Ishikawa (cell line): ENCODE measurements at regions not wholly inside any gene's neighbourhood (a gene's known extent, or its start where the extent isn't known, plus 50 kb on each side); places are given as distances from the start of the nearest gene placed in this dataset.

Experiments used
- CEBPB ChIP-seq: IDR thresholded peaks from 2 replicates; pipeline ENCODE4 v1.6.1; 2012
- CREB1 ChIP-seq: IDR thresholded peaks from 2 replicates; pipeline ENCODE4 v1.6.1; 2012; ENCODE audit warnings: low read depth
- EGR1 ChIP-seq: IDR thresholded peaks from 2 replicates; pipeline ENCODE4 v1.6.1; 2012
- EP300 ChIP-seq: IDR thresholded peaks from 2 replicates; pipeline ENCODE4 v1.6.1; 2012; ENCODE audit warnings: borderline replicate concordance
- FOXM1 ChIP-seq: IDR thresholded peaks from 2 replicates; pipeline ENCODE4 v1.6.1; 2012; ENCODE audit warnings: low read depth, borderline replicate concordance
- MAX ChIP-seq: IDR thresholded peaks from 2 replicates; pipeline ENCODE4 v1.6.1; 2012
- NFIC ChIP-seq: IDR thresholded peaks from 2 replicates; pipeline ENCODE4 v1.6.1; 2012
- RAD21 ChIP-seq: IDR thresholded peaks from 2 replicates; pipeline ENCODE4 v1.6.1; 2012; ENCODE audit warnings: low read depth
- REST ChIP-seq: IDR thresholded peaks from 2 replicates; pipeline ENCODE4 v1.6.1; 2012; ENCODE audit warnings: low read depth, mild to moderate bottlenecking
- TAF1 ChIP-seq: IDR thresholded peaks from 2 replicates; pipeline ENCODE4 v1.6.1; 2012; ENCODE audit warnings: low read depth, mild to moderate bottlenecking
- TCF12 ChIP-seq: IDR thresholded peaks from 2 replicates; pipeline ENCODE4 v1.6.1; 2012; ENCODE audit warnings: low read depth
- TEAD4 ChIP-seq: IDR thresholded peaks from 2 replicates; pipeline ENCODE4 v1.6.1; 2012
- USF1 ChIP-seq: IDR thresholded peaks from 2 replicates; pipeline ENCODE4 v1.6.1; 2012
- YY1 ChIP-seq: IDR thresholded peaks from 2 replicates; pipeline ENCODE4 v1.6.1; 2012; ENCODE audit warnings: low read depth
- ZBTB7A ChIP-seq: IDR thresholded peaks from 2 replicates; pipeline ENCODE4 v1.6.1; 2012; ENCODE audit warnings: low read depth

- no peak for TF ChIP-seq RAD21
- TF ChIP-seq TAF1 = no peak
- no peak for TF ChIP-seq USF1
- TF ChIP-seq MAX = no peak
- TF ChIP-seq ZBTB7A = no peak
Measured at GRCh38 chr2:35938838-35939237, 416.7 kb upstream of the CRIM1 start.

DNA sequence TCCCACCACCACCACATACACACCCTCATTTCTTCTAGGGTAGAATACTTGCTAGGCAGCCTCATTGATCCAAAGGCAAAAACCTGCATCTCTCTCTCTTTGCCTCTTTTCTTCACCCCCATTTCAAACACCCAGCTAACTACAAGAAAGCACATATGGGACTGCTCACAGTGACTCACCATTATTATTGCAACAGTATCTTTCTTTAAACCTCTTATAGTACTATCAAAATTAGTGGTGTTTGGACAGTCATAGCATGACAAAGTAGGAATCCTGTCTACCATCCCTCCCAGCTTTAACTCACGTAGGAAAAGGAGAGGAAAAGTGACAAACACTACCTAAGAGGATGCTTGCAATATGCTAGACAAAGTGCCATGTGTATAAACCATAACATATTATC, 422.5 kb upstream of the CRIM1 start:
- no peak for TF ChIP-seq NFIC
- TF ChIP-seq TCF12 = no peak
- TF ChIP-seq REST = no peak
- no peak for TF ChIP-seq EGR1
- TF ChIP-seq FOXM1 = no peak
- no peak for TF ChIP-seq TAF1

DNA sequence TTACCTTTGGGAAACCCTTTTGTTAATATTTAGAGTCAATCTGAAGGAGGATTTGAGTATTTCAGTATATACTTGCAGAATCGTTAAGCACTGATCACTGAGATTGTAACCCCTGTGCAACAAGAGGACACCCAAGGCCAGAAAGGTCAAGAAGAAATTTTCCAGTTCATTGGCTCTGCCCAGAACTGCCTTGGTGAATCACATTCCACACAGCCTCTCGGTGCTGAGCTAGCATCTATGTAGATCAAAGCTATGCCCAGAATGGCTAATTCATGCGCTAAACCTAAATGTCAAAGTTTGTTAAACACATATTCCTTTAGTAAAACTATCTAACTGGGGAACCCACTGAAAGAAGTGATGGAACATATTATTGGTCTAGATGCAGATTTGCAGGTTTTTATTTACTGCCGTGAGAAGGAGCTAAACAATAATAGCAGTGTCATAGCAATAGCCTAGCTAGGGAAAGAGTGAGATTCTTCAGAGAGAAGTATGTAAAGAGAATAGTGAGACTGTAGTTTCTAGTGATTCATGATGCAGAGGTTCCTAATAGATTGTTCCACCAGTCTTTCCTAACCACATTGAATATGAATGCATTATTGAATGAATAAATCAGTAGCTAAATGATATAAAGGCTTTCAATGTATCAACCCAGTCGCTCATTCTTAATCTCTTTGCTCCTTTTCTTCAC, 423.2 kb upstream of the CRIM1 start:
- TF ChIP-seq CEBPB (no peak), CREB1 (no peak), YY1 (no peak), RAD21 (no peak), EP300 (no peak), USF1 (no peak), TCF12 (no peak), ZBTB7A (no peak), EGR1 (no peak), FOXM1 (no peak), NFIC (no peak), TAF1 (no peak), REST (no peak), TEAD4 (no peak), MAX (no peak)

DNA sequence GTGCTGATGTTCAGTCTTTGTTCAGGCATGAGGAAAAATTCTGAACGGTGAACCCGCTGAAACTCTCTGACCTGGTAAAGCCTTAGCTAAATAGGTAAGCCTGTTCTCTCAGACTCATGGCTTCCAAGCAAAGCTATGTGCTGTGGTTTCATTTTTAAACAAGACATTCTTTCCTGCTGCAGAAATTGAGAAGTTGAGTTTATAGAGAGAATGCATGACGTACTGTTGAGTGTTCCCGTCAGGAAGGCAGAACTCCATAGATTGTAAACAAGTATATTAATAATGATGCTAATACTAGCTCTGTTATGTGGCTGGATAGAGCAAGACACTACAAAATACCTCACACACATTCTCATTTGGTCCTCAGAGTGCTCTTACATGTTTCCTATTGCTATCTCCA, 424.0 kb upstream of the CRIM1 start:
- TF ChIP-seq CEBPB = no peak
- no peak for TF ChIP-seq TEAD4
- TF ChIP-seq TCF12 = no peak
- no peak for TF ChIP-seq NFIC
- no peak for TF ChIP-seq USF1
- TF ChIP-seq TAF1 = no peak
- no peak for TF ChIP-seq EGR1
- TF ChIP-seq YY1 = no peak
- no peak for TF ChIP-seq MAX
- TF ChIP-seq RAD21 = no peak
- no peak for TF ChIP-seq CREB1
- TF ChIP-seq ZBTB7A = no peak
- no peak for TF ChIP-seq FOXM1
- TF ChIP-seq REST = no peak
- TF ChIP-seq EP300 = no peak
